SK-N-SH (cell line): ENCODE measurements at regions not wholly inside any gene's neighbourhood (a gene's known extent, or its start where the extent isn't known, plus 50 kb on each side); places are given as distances from the start of the nearest gene placed in this dataset.

Experiments used
- EP300 ChIP-seq, 2 experiments: IDR thresholded peaks; 2 replicates each; pipeline versions ENCODE4 v1.4.0 to v1.6.1; 2012; ENCODE audit warnings: borderline replicate concordance in 1 of 2, low read depth in 1 of 2, low read length in 1 of 2
- SIN3A ChIP-seq: IDR thresholded peaks from 2 replicates; pipeline ENCODE4 v1.6.1; 2012; ENCODE audit warnings: low read depth, mild to moderate bottlenecking, low read length, moderate library complexity, borderline replicate concordance
- TAF1 ChIP-seq: IDR thresholded peaks from 2 replicates; pipeline ENCODE4 v1.6.1; 2012; ENCODE audit warnings: low read depth, mild to moderate bottlenecking, low read length, moderate library complexity, borderline replicate concordance
- TF ChIP-seq, protein P1 (sequence below): fragments of 200-600 bp; sonication (generic); IDR thresholded peaks from 2 replicates; pipeline ENCODE4 v1.6.1; 2017; ENCODE audit warnings: antibody characterized with exemption, mild to moderate bottlenecking, moderate library complexity

DNA sequence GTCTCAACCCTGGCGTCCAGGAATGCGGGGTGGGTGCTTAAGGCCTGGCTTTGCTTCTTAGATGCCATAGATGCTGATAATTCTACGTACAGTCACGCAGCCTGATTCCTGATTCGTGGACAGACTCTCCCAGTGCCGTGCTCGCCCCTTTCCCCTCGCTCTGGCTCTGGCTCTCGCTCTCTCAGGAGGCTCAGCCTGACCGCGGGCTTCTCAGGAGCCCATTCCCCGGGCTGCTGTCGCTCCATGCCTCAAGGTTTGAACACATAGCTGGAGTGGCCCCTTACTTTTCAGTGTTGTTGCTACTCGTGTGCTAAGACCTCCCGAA, 59.2 kb upstream of the ZC4H2 start:
- TF ChIP-seq EP300 (IDR thresholded peaks at IDR 0.05; ENCODE audit: borderline replicate concordance in 1 of 2, low read depth in 1 of 2, low read length in 1 of 2) = no peak
- TF ChIP-seq SIN3A = no peak
- TF ChIP-seq, protein P1, sequence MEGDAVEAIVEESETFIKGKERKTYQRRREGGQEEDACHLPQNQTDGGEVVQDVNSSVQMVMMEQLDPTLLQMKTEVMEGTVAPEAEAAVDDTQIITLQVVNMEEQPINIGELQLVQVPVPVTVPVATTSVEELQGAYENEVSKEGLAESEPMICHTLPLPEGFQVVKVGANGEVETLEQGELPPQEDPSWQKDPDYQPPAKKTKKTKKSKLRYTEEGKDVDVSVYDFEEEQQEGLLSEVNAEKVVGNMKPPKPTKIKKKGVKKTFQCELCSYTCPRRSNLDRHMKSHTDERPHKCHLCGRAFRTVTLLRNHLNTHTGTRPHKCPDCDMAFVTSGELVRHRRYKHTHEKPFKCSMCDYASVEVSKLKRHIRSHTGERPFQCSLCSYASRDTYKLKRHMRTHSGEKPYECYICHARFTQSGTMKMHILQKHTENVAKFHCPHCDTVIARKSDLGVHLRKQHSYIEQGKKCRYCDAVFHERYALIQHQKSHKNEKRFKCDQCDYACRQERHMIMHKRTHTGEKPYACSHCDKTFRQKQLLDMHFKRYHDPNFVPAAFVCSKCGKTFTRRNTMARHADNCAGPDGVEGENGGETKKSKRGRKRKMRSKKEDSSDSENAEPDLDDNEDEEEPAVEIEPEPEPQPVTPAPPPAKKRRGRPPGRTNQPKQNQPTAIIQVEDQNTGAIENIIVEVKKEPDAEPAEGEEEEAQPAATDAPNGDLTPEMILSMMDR = no peak
- no peak for TF ChIP-seq TAF1
